ENCODE measurements at regions not wholly inside any gene's neighbourhood (a gene's known extent, or its start where the extent isn't known, plus 50 kb on each side); places are given as distances from the start of the nearest gene placed in this dataset.
"Not testable (repeated sequence)": the region's sequence is repeated elsewhere in the genome, so short reads cannot be mapped to it uniquely, and the experiment has no call there.

- not testable (repeated sequence) for DNase-seq
Observed at GRCh38 chr9:28524309-28524708, 951.0 kb upstream of the C9orf72 start.

GRCh38 chr9:28528049-28528448 lies 954.8 kb upstream of the C9orf72 start:
- DNase-seq: no peak

DNA sequence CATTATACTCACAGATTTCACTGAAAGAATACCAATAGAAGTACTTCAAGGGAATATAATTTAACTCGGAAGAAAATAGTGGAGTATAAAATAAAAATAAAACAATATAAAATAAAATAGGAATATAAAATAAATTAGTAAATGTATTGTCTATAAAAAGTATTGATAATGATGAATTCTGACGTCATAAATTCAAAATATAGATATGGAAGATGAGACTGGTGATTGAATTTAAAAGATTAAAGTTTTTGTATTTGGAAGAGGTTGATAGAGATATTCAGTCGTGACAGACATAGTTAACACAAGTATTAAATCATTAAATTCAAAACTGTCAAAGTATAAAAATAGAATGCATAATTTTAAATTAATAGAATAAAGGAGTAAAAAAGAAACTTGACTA lies 964.9 kb upstream of the C9orf72 start:
- no peak for DNase-seq

- no peak for DNase-seq
Observed at GRCh38 chr9:28539434-28540070, 966.3 kb upstream of the C9orf72 start.

GRCh38 chr9:28542928-28543327 lies 969.6 kb upstream of the C9orf72 start:
- DNase-seq: no peak

DNA sequence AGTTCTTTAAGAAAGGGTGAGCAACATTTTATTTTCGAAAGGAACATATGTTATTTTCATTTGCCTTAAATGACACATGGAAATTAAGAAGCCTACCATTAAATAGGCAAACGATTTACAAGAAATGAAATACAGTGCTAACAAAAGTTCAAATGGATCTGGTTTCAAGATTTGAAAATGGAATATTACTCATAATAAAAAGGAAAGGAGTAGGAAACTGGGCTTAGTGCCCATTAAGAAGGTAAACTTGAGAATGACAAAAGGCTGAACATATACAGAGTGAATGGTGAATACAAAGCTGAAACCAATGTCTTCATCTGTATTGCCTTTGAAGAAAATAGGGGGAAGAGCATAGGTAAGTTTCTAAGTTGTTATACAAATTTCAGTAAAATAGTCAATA lies 974.2 kb upstream of the C9orf72 start:
- DNase-seq: no peak

GRCh38 chr9:28563291-28563934 lies 990.1 kb upstream of the C9orf72 start:
- DNase-seq: no peak

DNA sequence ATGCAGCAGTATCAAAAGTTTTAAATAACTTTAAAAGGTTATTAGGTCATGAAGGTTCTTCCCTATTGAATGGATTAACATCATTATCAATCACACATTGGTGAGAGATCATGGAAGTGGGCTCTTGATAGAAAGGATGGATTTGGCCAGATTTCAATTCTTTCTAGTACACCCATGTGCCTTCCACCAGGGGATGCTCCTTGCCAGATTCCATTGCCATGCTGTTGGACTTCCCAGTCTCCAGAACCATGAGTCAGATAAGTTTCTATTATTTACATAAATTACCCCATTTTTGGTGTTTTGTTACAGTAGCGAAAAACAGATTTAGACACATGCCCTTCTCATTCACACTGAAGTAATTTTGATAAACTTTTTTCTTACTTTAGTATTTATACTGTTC lies 1010.6 kb upstream of the C9orf72 start:
- no peak for DNase-seq

DNA sequence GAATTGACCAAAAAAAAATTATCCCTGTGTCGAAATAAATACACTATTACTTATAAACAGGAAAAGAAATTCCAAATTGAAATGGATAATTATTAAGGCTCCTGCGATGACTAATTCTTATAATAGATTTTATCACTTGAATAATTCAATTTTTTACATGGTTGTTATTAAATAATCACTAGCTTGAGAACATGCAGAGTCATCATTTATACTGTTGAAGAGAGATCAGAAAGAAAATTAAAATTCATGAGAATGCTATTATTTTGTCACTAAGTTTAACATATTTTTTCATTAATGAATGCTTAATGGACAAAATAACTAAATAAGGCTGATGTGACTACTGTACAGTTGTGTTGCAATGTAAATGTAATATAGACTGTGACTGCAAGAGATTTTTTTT lies 1011.3 kb upstream of the C9orf72 start:
- DNase-seq: no peak

GRCh38 chr9:28587052-28587451 lies 1013.8 kb upstream of the C9orf72 start:
- no peak for DNase-seq

DNA sequence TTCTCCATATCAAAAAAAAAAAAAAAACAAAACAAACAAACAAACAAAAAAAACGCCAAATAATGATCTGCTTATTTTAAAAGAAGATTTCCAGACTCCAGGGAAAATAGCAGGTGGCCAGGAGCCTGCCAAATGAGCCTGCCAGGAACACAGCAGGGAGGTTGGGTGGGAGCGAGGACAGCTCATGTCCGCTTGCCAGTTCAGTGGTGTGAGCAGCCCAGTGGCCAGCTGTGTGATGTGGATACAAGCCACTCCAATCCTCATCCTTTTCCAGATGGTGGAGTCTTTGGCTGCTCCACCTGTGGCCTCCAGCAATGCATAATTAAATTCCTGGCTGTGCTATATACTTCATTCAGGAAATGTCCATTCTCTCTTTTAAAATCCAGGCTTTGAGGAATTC lies 1025.1 kb upstream of the C9orf72 start:
- no peak for DNase-seq

GRCh38 chr9:28600226-28600625 lies 1026.9 kb upstream of the C9orf72 start:
- no peak for DNase-seq

- DNase-seq: no peak
Observed at GRCh38 chr9:28607843-28608242, 1034.6 kb upstream of the C9orf72 start.

DNA sequence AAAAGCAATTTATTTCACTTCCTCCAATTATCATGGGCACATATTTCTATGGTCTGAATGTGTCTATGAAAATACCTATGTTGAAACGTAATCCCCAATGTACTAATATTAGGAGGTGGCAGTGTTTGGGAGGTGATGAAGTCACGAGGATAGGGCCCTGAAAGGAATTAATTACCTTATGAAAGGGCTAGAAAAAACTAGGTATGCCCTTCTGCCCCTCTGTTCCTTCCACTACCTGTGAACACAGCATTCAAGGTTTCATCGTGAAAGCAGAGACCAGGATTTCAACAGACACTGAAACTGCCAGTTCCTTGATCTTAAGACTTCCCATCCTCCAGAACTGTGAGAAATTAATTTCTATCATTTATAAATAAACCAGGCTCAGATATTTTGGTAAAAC lies 1037.1 kb upstream of the C9orf72 start:
- DNase-seq: no peak

- no peak for DNase-seq
Observed at GRCh38 chr9:28616310-28616709, 1043.0 kb upstream of the C9orf72 start.

DNA sequence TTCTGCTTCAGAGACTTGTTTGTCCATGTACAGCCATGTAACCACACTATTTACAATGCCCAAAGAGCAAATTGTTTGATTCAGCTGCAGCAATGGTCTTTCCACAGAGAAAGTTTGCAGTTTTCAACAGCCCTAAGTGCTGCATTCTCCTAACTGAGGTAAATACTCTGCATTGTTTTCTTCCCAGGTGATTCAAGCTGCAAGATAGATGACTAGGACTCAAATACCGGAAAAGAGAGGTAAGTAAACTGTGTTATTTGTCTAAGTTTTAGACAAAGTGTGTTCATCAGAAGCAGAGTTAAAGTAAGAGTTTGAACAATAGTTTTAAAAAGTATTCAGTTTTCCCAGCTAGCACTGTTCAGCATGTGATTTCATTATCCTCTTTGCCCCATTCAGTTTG lies 1046.7 kb upstream of the C9orf72 start:
- no peak for DNase-seq

DNA sequence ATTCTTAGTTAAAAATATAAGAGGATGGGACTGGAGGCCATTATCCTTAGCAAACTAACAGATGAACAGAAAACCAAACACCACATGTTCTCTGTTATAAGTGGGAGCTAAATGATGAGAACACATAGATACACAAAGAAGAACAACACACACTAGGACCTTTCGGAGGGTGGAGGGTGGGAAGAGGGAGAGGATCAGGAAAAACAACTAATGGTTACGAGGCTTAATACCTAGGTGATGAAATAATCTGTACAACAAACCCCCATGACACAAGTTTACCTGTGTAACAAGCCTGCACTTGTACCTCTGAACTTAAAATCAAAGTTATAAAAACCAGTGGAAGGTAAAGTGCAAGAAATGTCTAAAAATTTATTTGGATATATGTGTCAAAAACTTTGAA lies 1047.4 kb upstream of the C9orf72 start:
- DNase-seq: no peak

DNA sequence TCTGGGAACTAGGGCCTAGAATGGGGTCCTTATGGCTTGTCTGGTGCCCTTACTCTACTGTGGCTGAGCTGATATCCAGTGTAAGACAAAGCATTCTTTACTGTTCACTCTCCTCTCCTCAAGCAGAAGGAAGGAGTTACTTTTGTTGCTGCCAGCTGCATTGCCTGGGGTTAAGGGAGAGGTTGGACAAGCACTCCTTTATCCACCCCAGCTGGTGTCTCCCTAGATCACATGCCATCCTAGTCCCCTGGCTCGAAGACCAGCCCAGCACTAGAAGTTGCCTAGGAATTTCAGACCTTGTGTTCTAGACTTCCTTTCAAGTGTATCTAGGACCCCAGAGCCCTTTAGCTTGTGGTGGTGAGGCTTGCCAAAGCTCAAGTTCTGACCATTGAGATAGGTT lies 1051.5 kb upstream of the C9orf72 start:
- no peak for DNase-seq

DNA sequence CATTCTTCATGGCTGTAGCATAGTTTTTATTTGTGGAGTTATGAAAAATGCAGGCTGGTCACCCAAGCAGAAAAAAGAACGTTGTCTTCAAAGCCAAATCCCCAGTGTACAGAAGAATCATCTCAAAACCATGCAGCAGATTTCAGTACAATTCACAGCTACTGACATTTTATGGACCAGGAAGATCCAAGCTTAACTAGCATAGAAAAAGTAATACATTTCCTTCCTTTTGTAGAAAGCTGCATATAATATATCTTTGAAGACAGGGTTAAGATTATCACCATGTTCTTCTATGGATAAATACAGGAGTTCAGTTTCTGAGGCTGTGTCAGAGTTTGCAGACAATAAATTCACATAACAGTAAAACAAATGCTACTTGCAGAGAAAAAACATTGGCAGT lies 1054.8 kb upstream of the C9orf72 start:
- DNase-seq: no peak

DNA sequence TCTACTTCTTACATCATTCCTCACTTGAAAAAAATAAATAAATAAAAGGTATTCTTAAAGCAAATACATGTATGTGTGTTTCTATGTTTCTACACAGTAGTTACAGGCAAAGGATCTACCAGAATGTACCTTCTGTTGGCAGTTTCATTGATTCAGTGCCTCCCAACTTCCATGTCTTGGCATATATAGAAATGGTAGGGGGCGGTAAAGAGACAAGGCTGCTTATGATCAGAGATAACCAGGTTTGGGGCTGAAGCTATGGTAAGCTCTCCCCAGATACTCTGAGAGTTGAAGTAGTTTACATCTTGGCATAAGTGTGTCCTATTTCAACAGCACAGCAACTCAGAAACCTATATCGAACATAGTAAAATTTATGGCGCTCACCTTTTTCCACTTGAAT lies 1075.4 kb upstream of the C9orf72 start:
- no peak for DNase-seq

DNA sequence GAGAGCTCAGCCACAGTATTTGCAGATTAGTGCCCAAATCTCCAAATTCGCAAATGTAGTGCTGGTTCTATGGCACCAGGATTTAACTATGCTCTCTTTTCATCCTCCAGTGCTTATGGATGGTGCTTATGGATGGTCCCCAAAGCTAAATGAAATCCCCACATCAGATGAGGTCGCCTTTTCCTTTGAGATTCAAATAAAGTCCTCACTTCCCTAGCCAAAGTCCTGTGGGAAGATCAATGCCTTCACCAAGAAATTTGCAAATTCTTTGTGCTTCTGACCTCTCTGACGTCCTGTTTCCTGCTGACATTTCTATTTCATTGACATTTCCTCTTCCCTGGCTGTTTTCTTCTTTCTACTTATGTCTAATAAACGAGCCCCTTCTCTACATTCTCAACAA lies 1077.0 kb upstream of the C9orf72 start:
- no peak for DNase-seq

DNA sequence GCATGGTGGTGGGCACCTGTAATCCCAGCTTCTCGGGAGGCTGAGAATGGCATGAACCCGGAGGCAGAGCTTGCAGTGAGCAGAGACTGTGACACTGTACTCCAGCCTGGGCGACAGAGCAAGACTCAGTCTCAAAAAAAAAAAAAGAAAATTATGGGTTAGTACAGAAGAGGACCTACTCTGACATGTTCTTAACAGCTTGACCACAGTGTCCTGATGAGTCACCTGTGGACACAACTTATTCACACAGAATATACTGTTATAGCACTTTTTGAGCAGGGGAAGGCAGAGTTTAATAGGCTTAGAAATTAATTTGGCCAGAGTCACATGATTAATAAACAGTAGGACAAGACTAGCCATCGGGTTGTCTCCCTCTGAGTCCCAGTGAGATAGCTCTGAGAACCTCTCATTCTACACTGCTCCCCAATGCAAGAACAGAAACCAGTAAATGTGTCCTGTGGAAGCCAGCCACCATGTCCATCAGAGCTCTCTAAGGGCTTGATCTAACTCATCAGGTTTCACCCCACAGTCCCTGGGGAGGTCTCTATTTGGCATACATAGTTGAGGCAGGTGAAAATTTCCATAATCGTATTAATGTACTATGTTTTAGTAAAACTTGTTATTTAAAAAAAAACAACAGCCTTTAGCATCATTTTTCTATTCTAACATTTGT lies 1077.9 kb upstream of the C9orf72 start:
- no peak for DNase-seq

GRCh38 chr9:28653216-28653615 lies 1079.9 kb upstream of the C9orf72 start:
- no peak for DNase-seq

DNA sequence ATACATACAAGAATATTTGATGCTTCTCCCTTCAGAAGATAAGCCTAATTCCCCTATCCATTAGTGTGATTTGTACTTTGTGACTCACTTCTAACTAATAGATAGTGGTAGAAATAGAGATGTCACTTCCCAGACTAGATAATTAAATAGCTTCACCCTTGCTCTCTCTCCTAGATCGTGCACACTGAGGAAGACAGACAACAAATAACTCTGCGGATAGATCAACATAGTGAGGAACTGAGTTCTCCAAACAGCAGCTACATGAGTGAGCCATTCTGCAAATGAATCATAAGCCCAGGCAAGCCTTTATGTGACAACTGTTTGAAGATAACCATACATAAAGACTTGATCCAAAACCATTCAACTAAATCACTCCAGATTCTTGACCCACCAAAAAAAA lies 1083.4 kb upstream of the C9orf72 start:
- DNase-seq: no peak

DNA sequence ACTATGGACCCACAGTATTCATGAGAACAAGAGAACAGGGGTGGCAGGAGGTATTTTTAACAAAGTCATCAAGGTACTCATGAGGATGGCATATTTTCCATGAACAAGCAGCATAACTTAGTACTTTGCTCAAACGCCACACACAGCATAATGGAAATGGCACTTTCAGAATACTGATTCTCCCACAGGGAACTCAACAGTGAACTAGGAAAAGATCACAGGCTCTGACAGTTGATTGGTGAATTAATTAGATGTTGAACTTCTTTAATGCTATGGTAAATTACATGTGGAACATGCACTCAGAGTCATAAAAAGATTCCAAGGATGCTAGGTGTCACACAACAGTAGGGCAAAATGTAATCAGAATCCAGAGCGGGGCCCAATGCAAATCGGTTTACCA lies 1088.6 kb upstream of the C9orf72 start:
- DNase-seq: no peak

All from amniotic stem cell (primary cell).